HEK293T (cell line): ENCODE measurements at regions not wholly inside any gene's neighbourhood (a gene's known extent, or its start where the extent isn't known, plus 50 kb on each side); places are given as distances from the start of the nearest gene placed in this dataset.
A peak's percentile ranks its signal among the peaks of the same experiment; 100 is the strongest.

ENCODE experiments used
- CTCF ChIA-PET: fragments of 350-600 bp; formaldehyde crosslinking; extraction: SDS; loops from one replicate; lab custom pipeline; 2021; ENCODE audit warnings: antibody characterized with exemption, inconsistent platforms; lab: Yijun Ruan, JAX
- POLR2A ChIA-PET: fragments of 350-600 bp; formaldehyde crosslinking; extraction: SDS; loops from one replicate; lab custom pipeline; 2020; ENCODE audit warnings: antibody characterized with exemption, inconsistent platforms; lab: Yijun Ruan, JAX
- DNase-seq: peaks from one replicate; pipeline ENCODE4 v3.0.0; 2012; ENCODE audit warnings: mixed read lengths; ENCODE audit errors: extremely low spot score
- ARNT ChIP-seq: fragments of 450-650 bp; IDR thresholded peaks from 2 replicates; pipeline ENCODE4 v1.6.1; 2017; ENCODE audit warnings: mild to moderate bottlenecking
- BHLHE40 ChIP-seq: fragments of 450-650 bp; IDR thresholded peaks from 2 replicates; pipeline ENCODE4 v1.6.1; 2016; ENCODE audit warnings: mild to moderate bottlenecking, moderate library complexity, borderline replicate concordance
- CTBP1 ChIP-seq: fragments of 450-650 bp; IDR thresholded peaks from 2 replicates; pipeline ENCODE4 v1.6.1; 2016; ENCODE audit warnings: borderline replicate concordance
- ELF4 ChIP-seq: fragments of 450-650 bp; IDR thresholded peaks from 2 replicates; pipeline ENCODE4 v1.6.1; 2017; ENCODE audit warnings: antibody characterized with exemption
- FOXA1 ChIP-seq: fragments of 450-650 bp; IDR thresholded peaks from 2 replicates; pipeline ENCODE4 v1.6.1; 2016; ENCODE audit warnings: mild to moderate bottlenecking
- FOXK2 ChIP-seq: fragments of 450-650 bp; IDR thresholded peaks from 2 replicates; pipeline ENCODE4 v1.6.1; 2016; ENCODE audit warnings: mild to moderate bottlenecking
- FOXM1 ChIP-seq: fragments of 450-650 bp; IDR thresholded peaks from 2 replicates; pipeline ENCODE4 v1.6.1; 2017; ENCODE audit warnings: mild to moderate bottlenecking, borderline replicate concordance
- HDGF ChIP-seq: fragments of 450-650 bp; IDR thresholded peaks from 2 replicates; pipeline ENCODE4 v1.6.1; 2017; ENCODE audit warnings: antibody characterized with exemption, borderline replicate concordance
- L3MBTL2 ChIP-seq: fragments of 450-650 bp; conservative IDR thresholded peaks from 2 replicates; pipeline ENCODE4 v1.6.1; 2016; ENCODE audit warnings: mild to moderate bottlenecking
- LEF1 ChIP-seq: fragments of 450-650 bp; IDR thresholded peaks from 2 replicates; pipeline ENCODE4 v1.6.1; 2017; ENCODE audit warnings: mild to moderate bottlenecking, borderline replicate concordance
- NFRKB ChIP-seq: fragments of 450-650 bp; IDR thresholded peaks from 2 replicates; pipeline ENCODE4 v1.6.1; 2016; ENCODE audit warnings: mild to moderate bottlenecking, moderate library complexity
- SP1 ChIP-seq: fragments of 450-650 bp; IDR thresholded peaks from 2 replicates; pipeline ENCODE4 v1.6.1; 2017
- SUZ12 ChIP-seq: fragments of 450-650 bp; IDR thresholded peaks from 2 replicates; pipeline ENCODE4 v1.6.1; 2016; ENCODE audit warnings: mild to moderate bottlenecking
- TARDBP ChIP-seq: fragments of 450-650 bp; IDR thresholded peaks from 2 replicates; pipeline ENCODE4 v1.6.1; 2016
- ZNF384 ChIP-seq: fragments of 450-650 bp; IDR thresholded peaks from 2 replicates; pipeline ENCODE4 v1.6.1; 2016
- TF ChIP-seq, protein P1 (sequence below): fragments of 450-650 bp; IDR thresholded peaks from 2 replicates; pipeline ENCODE4 v1.6.1; 2016

DNA sequence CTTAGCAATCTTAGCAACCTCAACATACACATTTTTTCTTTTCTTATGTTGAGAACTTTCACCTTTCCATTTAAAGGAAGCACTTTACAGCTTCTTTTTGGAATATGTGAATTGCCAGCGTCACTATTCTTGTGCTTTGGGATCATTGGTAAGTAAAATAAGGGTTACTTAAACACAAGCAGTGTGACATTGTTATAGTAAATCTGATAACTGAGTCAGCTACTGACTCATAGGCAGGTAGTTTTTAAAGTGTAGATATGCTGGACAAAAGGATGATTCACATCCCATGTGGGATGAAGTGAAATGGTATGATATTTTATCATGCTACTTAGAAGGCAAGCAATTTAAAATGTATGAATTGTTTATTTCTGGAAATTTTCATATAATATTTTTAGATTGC lies 637.2 kb downstream of the DCDC2C start:
- ChIA-PET CTCF (no interaction called here), POLR2A (no interaction called here)
- no peak for TF ChIP-seq FOXK2
- TF ChIP-seq FOXM1, result no peak
- TF ChIP-seq, protein P1, sequence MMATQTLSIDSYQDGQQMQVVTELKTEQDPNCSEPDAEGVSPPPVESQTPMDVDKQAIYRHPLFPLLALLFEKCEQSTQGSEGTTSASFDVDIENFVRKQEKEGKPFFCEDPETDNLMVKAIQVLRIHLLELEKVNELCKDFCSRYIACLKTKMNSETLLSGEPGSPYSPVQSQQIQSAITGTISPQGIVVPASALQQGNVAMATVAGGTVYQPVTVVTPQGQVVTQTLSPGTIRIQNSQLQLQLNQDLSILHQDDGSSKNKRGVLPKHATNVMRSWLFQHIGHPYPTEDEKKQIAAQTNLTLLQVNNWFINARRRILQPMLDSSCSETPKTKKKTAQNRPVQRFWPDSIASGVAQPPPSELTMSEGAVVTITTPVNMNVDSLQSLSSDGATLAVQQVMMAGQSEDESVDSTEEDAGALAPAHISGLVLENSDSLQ, result no peak
- TF ChIP-seq BHLHE40, result no peak
- TF ChIP-seq FOXA1, result no peak
- TF ChIP-seq HDGF, result no peak
- TF ChIP-seq ELF4, result no peak
- TF ChIP-seq NFRKB, result no peak
- TF ChIP-seq L3MBTL2, result no peak
- DNase-seq, result no peak

DNA sequence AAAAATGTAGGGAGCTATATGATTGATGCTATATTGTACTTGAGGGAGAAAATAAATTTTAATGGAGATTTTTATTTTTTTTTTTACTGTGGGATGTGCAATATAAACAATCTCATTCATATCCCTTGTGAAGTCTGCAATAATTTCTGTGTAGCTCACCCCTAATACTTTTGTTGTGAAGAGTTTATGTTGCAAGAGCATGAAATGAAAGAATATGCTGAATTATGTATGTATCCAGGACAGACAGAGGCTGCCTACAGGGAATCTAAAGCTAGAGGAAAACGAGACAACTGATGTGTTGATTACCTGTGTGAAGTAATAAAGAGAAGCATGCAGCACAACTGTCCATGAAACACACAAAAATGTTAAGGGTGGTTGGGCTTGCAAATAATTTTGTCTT lies 643.3 kb downstream of the DCDC2C start:
- CTCF ChIA-PET, result no interaction called here
- TF ChIP-seq NFRKB (no peak), LEF1 (no peak), SP1 (no peak), CTBP1 (no peak), ARNT (no peak), FOXA1 (no peak), HDGF (no peak), L3MBTL2 (no peak), FOXM1 (no peak), BHLHE40 (no peak), FOXK2 (no peak), SUZ12 (no peak), ZNF384 (no peak), ELF4 (no peak), TARDBP (no peak)
- TF ChIP-seq, protein P1, result no peak
- no peak for DNase-seq
- POLR2A ChIA-PET, result no interaction called here

DNA sequence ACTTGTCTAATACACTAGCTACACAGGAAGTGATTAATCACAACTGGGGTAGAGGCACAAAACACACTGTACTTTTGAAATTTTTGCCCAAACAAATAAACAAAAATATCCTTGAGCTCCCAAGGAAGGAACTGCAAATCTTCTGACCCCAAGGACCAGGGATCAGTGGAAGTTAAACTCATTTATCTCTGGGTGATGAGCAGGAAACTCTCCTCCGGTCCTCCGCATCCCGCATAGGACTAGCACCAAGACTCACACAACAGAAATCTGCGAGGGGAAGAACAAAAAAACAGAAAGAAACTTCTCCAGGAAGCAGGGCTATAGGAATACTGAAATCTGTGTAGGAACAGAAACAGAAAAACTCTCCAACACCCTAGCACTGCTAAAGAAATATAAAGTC lies 650.3 kb downstream of the DCDC2C start:
- ChIA-PET CTCF (no interaction called here), POLR2A (no interaction called here)
- DNase-seq, result no peak
- TF ChIP-seq FOXM1 (no peak), LEF1 (no peak), FOXA1 (no peak), ARNT (no peak), TARDBP (no peak), L3MBTL2 (no peak)

DNA sequence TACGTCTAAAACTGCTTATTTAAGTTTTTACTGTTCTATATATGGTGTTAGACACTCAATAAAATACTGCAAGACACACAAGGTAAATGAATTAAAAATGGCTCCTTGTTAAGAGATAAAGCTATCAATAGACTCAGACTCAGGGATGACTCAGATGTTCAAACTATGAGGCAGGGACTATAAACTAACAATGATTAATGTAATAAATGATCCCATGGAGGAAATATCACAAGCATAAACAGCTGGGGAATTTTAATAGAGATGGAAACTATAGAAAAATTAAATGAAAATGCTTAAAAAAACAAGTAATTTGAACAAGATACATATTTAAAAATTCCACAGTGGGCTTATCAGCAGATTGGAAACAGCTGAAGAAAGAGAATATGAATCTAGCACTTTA lies 650.8 kb downstream of the DCDC2C start:
- ChIA-PET POLR2A (no interaction called here), CTCF (interaction anchor here (0.7 kb wide), 1 partner anchor 977 kb away, joined by 3 read pairs; the partner anchor contains the start of gene EIPR1)
- no peak for DNase-seq
- no peak for TF ChIP-seq LEF1

DNA sequence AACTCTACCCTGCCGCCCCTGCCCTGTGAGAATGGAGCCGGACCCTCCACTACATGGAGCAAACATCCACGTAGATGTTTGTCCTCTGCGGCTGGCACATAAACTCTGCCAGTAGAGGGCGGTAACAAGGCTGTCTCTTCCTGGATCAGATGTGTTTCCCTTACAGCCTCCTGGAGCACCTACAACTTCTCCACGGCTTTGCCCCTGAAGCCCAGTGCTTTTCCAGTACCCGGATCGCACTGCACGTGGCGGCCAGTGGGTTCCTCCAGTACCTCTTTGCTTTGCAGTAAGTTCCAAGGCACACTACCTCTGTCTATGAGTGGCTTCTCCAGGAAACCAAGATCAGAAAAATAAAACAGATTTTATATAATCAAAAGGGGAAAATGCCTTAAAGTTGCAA lies 651.3 kb downstream of the DCDC2C start:
- ChIA-PET CTCF (interaction anchor here (0.7 kb wide), 1 partner anchor 977 kb away, joined by 3 read pairs; the partner anchor contains the start of gene EIPR1), POLR2A (no interaction called here)
- peak; percentile 59 for DNase-seq
- no peak for TF ChIP-seq FOXA1
- TF ChIP-seq FOXK2, result no peak
- TF ChIP-seq CTBP1, result no peak
- TF ChIP-seq BHLHE40, result no peak
- no peak for TF ChIP-seq HDGF

DNA sequence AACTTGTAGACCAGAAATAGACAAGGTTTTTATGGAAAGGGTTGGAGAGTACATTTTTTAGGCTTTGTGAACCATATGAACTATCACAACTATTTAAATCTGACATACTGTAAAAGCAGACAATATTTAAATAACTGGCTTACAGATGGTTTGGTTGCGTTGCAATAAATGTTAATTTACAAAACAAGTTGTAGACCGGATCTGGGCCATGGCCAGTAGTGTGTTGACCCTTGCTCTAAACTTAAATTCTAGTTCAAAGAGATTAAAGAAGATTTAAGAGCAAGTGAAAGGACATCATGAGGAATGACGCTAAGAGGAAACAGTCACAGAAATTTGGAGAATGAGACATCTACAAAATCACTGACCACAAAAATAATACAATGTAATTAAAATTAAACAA lies 652.7 kb downstream of the DCDC2C start:
- TF ChIP-seq HDGF, result no peak
- no peak for TF ChIP-seq CTBP1
- no peak for TF ChIP-seq FOXK2
- no peak for TF ChIP-seq L3MBTL2
- TF ChIP-seq, protein P1, result no peak
- TF ChIP-seq SP1, result no peak
- no peak for TF ChIP-seq ZNF384
- TF ChIP-seq BHLHE40, result no peak
- TF ChIP-seq NFRKB, result no peak
- no peak for TF ChIP-seq FOXM1
- TF ChIP-seq FOXA1, result no peak
- TF ChIP-seq ARNT, result no peak
- TF ChIP-seq SUZ12, result no peak
- no peak for TF ChIP-seq TARDBP
- no peak for TF ChIP-seq LEF1
- no peak for TF ChIP-seq ELF4
- CTCF ChIA-PET, result no interaction called here
- no peak for DNase-seq
- POLR2A ChIA-PET, result no interaction called here

DNA sequence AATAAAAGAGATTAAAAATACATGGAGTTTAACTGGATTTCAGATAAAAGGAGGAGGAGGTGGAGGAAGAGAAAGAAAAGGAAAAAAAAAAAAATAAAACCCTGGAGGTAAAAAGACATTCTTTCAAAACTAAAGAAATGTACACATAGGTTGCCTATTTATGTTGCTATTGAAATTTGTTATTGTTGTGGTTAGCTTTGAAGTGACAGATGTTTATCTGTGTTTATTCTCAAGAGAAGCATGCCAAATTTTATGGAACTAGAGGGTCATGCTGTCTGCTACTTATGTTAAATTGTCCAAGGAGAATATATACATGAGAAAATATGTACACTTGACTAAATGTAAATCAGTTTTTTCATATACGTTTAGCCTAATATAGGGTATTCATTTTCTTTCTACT lies 653.2 kb downstream of the DCDC2C start:
- no peak for DNase-seq
- POLR2A ChIA-PET, result no interaction called here
- CTCF ChIA-PET, result no interaction called here
- TF ChIP-seq HDGF (no peak), FOXM1 (no peak), FOXA1 (no peak), CTBP1 (no peak), ELF4 (no peak), BHLHE40 (no peak), L3MBTL2 (no peak), LEF1 (no peak), NFRKB (no peak), ARNT (no peak), TARDBP (no peak), SUZ12 (no peak)
- TF ChIP-seq, protein P1, result no peak
